ENCODE measurements at regions not wholly inside any gene's neighbourhood (a gene's known extent, or its start where the extent isn't known, plus 50 kb on each side); places are given as distances from the start of the nearest gene placed in this dataset.
A peak's percentile ranks its signal among the peaks of the same experiment; 100 is the strongest.

DNA sequence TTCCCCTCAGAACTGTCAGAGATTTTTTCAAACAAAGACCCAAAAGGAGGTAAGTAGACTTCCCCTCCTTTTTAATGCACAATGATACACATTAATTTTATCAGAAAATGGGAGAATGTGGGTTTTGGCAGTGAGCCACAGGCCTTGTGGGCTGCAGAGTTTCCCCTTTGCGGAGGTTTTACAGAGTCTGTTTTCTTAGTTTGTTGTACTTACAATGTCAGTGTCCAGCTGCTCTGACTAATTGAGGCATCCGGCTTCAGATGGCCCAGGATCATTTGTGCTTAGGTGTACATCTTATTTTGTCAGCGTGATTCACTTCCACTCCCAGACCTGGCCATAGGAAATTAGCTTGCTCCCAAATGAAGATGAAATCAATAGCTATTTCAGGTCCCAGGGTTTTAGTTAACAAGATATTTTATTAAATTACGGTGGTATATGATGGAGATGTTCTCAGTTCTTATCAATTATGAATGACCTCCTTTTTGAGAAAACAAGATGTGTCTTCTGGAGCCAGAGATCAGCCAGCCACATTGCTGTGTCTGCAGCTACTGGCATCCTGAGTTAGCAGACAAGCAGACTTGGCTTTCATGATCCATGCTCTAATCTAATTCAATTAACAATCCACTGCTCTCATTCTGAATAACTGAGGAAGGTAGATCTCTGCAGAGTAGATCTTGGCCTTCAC lies 1086.6 kb upstream of the SORCS1 start:
- Histone ChIP-seq H3K27ac (ENCODE audit: low read length) (no peak overlapping the region), H3K27me3 (ENCODE audit: control insufficient read depth, insufficient read depth, low read length) (no peaks in the 10 kb centered on the region), H3K4me3 (ENCODE audit: low read length) (no peak overlapping the region), H3K36me3 (ENCODE audit: control insufficient read depth, insufficient read depth, low read length) (no peaks in the 10 kb centered on the region), H3K9me3 (ENCODE audit: control insufficient read depth, insufficient read depth, low read length) (no peaks in the 10 kb centered on the region; the same call in 1 of the 2 replicates), H3K4me1 (ENCODE audit: control insufficient read depth, insufficient read depth, low read length) (no peaks in the 10 kb centered on the region)
- DNase-seq (ENCODE audit: low read depth, low spot score), result no peak
- WGBS (ENCODE audit: insufficient coverage, insufficient read length), result no CpG with 5 or more reads among the region's 4 CpGs

DNA sequence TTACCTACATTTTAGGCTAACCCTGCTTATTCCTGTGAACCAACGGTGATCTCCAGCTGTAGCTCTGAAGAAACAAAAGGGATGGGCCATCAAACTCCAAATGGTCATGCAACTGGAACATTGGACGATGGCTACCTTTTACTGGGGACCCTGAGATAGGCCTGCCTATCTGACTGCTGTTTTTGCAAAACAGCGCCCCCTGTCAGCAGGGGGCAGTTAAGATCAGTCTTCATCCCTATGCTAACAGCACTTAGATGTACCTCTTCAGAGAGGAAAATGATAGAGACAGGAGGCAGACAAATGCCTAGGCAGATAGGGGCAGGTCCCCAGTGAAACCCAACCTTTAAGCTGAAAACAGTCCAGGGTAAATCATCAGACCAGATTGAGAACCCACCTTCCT lies 1085.4 kb upstream of the SORCS1 start:
- no peak overlapping the region for H3K27ac ChIP-seq (ENCODE audit: low read length)
- DNase-seq (ENCODE audit: low read depth, low spot score), result no peak
- H3K4me3 ChIP-seq (ENCODE audit: low read length), result no peak overlapping the region
- no CpG with 5 or more reads among the region's 3 CpGs for WGBS (ENCODE audit: insufficient coverage, insufficient read length)
- no peaks in the 10 kb centered on the region for H3K36me3 ChIP-seq (ENCODE audit: control insufficient read depth, insufficient read depth, low read length)
- no peaks in the 10 kb centered on the region; the same call in 1 of the 2 replicates for H3K9me3 ChIP-seq (ENCODE audit: control insufficient read depth, insufficient read depth, low read length)
- no peaks in the 10 kb centered on the region for H3K27me3 ChIP-seq (ENCODE audit: control insufficient read depth, insufficient read depth, low read length)
- no peaks in the 10 kb centered on the region for H3K4me1 ChIP-seq (ENCODE audit: control insufficient read depth, insufficient read depth, low read length)

GRCh38 chr10:108244443-108245228 lies 1080.1 kb upstream of the SORCS1 start:
- Histone ChIP-seq H3K27me3 (ENCODE audit: control insufficient read depth, insufficient read depth, low read length) (no peaks in the 10 kb centered on the region), H3K4me3 (ENCODE audit: low read length) (no peak overlapping the region), H3K36me3 (ENCODE audit: control insufficient read depth, insufficient read depth, low read length) (no peaks in the 10 kb centered on the region), H3K4me1 (ENCODE audit: control insufficient read depth, insufficient read depth, low read length) (no peaks in the 10 kb centered on the region), H3K27ac (ENCODE audit: low read length) (no peak overlapping the region), H3K9me3 (ENCODE audit: control insufficient read depth, insufficient read depth, low read length) (no peaks in the 10 kb centered on the region; the same call in 1 of the 2 replicates)
- WGBS (ENCODE audit: insufficient coverage, insufficient read length), result no CpG with 5 or more reads among the region's 9 CpGs
- DNase-seq (ENCODE audit: low read depth, low spot score), result no peak

GRCh38 chr10:108241166-108241565 lies 1076.7 kb upstream of the SORCS1 start:
- Histone ChIP-seq H3K4me1 (ENCODE audit: control insufficient read depth, insufficient read depth, low read length) (no peaks in the 10 kb centered on the region), H3K36me3 (ENCODE audit: control insufficient read depth, insufficient read depth, low read length) (no peaks in the 10 kb centered on the region), H3K27ac (ENCODE audit: low read length) (no peak overlapping the region), H3K4me3 (ENCODE audit: low read length) (no peak overlapping the region), H3K9me3 (ENCODE audit: control insufficient read depth, insufficient read depth, low read length) (no peaks in the 10 kb centered on the region), H3K27me3 (ENCODE audit: control insufficient read depth, insufficient read depth, low read length) (no peaks in the 10 kb centered on the region)
- WGBS (ENCODE audit: insufficient coverage, insufficient read length), result no CpG with 5 or more reads among the region's 1 CpG
- DNase-seq (ENCODE audit: low read depth, low spot score), result no peak

DNA sequence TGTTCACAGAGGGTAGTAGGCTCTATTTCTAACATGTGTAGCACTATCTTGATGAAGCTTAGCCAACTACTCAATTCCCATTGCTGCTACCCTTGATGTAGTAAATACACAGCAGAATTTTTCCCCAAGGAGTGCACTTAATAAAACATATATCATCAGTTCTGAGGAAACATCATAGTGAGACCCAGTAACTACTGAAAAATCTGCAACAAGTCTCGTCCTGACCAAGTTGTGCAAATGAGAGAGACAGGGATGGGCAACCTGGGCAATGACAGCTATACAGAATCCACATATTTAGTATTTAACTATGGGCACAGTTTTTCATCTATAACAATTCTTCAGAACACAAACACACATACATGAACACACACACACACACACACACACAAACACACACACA lies 1073.8 kb upstream of the SORCS1 start:
- Histone ChIP-seq H3K4me1 (ENCODE audit: control insufficient read depth, insufficient read depth, low read length) (no peaks in the 10 kb centered on the region), H3K36me3 (ENCODE audit: control insufficient read depth, insufficient read depth, low read length) (no peaks in the 10 kb centered on the region), H3K27ac (ENCODE audit: low read length) (no peak overlapping the region), H3K27me3 (ENCODE audit: control insufficient read depth, insufficient read depth, low read length) (no peaks in the 10 kb centered on the region), H3K9me3 (ENCODE audit: control insufficient read depth, insufficient read depth, low read length) (no peaks in the 10 kb centered on the region), H3K4me3 (ENCODE audit: low read length) (no peak overlapping the region)
- no peak for DNase-seq (ENCODE audit: low read depth, low spot score)
- WGBS (ENCODE audit: insufficient coverage, insufficient read length), result no CpG with 5 or more reads among the region's 1 CpG

- no peaks in the 10 kb centered on the region for H3K9me3 ChIP-seq (ENCODE audit: control insufficient read depth, insufficient read depth, low read length)
- DNase-seq (ENCODE audit: low read depth, low spot score), result no peak
- no peak overlapping the region for H3K27ac ChIP-seq (ENCODE audit: low read length)
- H3K27me3 ChIP-seq (ENCODE audit: control insufficient read depth, insufficient read depth, low read length), result no peaks in the 10 kb centered on the region
- H3K4me3 ChIP-seq (ENCODE audit: low read length), result no peak overlapping the region
- H3K4me1 ChIP-seq (ENCODE audit: control insufficient read depth, insufficient read depth, low read length), result no peaks in the 10 kb centered on the region
- WGBS (ENCODE audit: insufficient coverage, insufficient read length), result no CpG with 5 or more reads among the region's 5 CpGs
- no peaks in the 10 kb centered on the region for H3K36me3 ChIP-seq (ENCODE audit: control insufficient read depth, insufficient read depth, low read length)
Measured at GRCh38 chr10:108230478-108231170, 1066.1 kb upstream of the SORCS1 start.

GRCh38 chr10:108208732-108209131 lies 1044.2 kb upstream of the SORCS1 start:
- no CpG with 5 or more reads among the region's 2 CpGs for WGBS (ENCODE audit: insufficient coverage, insufficient read length)
- no peak overlapping the region for H3K4me3 ChIP-seq (ENCODE audit: low read length)
- no peak overlapping the region for H3K27ac ChIP-seq (ENCODE audit: low read length)
- no peaks in the 10 kb centered on the region for H3K27me3 ChIP-seq (ENCODE audit: control insufficient read depth, insufficient read depth, low read length)
- H3K36me3 ChIP-seq (ENCODE audit: control insufficient read depth, insufficient read depth, low read length), result no peaks in the 10 kb centered on the region
- H3K4me1 ChIP-seq (ENCODE audit: control insufficient read depth, insufficient read depth, low read length), result peaks cover 3% of the 10 kb centered on the region; the same call in 1 of the 2 replicates
- no peaks in the 10 kb centered on the region for H3K9me3 ChIP-seq (ENCODE audit: control insufficient read depth, insufficient read depth, low read length)
- DNase-seq (ENCODE audit: low read depth, low spot score), result no peak

DNA sequence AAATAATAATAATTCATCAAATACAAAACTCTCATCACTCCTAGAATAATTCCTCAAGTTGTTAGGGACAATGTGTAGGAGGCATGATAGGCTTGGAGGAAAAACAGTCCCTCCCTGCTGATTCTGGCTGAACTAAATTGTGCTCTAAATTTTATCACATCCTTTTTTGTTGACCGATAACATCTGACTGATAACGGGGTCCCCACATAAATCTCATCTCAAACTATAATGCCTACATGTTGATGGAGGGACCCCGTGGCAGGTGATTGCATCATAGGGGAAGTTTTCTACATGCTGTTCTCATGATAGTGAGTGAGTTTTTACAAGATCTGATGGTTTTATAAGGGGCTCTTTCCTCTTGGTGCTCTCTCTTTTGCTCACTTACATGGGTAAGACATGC lies 1043.5 kb upstream of the SORCS1 start:
- no peak for DNase-seq (ENCODE audit: low read depth, low spot score)
- H3K36me3 ChIP-seq (ENCODE audit: control insufficient read depth, insufficient read depth, low read length), result no peaks in the 10 kb centered on the region
- H3K27ac ChIP-seq (ENCODE audit: low read length), result no peak overlapping the region
- H3K27me3 ChIP-seq (ENCODE audit: control insufficient read depth, insufficient read depth, low read length), result no peaks in the 10 kb centered on the region
- H3K9me3 ChIP-seq (ENCODE audit: control insufficient read depth, insufficient read depth, low read length), result no peaks in the 10 kb centered on the region
- WGBS (ENCODE audit: insufficient coverage, insufficient read length), result no CpG with 5 or more reads among the region's 3 CpGs
- no peak overlapping the region for H3K4me3 ChIP-seq (ENCODE audit: low read length)
- peaks cover 4% of the 10 kb centered on the region; the same call in 1 of the 2 replicates for H3K4me1 ChIP-seq (ENCODE audit: control insufficient read depth, insufficient read depth, low read length)

GRCh38 chr10:108204528-108205305 lies 1040.2 kb upstream of the SORCS1 start:
- peaks cover 4% of the 10 kb centered on the region; the same call in 1 of the 2 replicates for H3K4me1 ChIP-seq (ENCODE audit: control insufficient read depth, insufficient read depth, low read length)
- no peaks in the 10 kb centered on the region for H3K9me3 ChIP-seq (ENCODE audit: control insufficient read depth, insufficient read depth, low read length)
- H3K4me3 ChIP-seq (ENCODE audit: low read length), result no peak overlapping the region
- H3K27me3 ChIP-seq (ENCODE audit: control insufficient read depth, insufficient read depth, low read length), result no peaks in the 10 kb centered on the region
- DNase-seq (ENCODE audit: low read depth, low spot score), result peak; percentile 16
- no peaks in the 10 kb centered on the region for H3K36me3 ChIP-seq (ENCODE audit: control insufficient read depth, insufficient read depth, low read length)
- no peak overlapping the region for H3K27ac ChIP-seq (ENCODE audit: low read length)
- no CpG with 5 or more reads among the region's 8 CpGs for WGBS (ENCODE audit: insufficient coverage, insufficient read length)
